HG03571 (cell line): ENCODE measurements at regions not wholly inside any gene's neighbourhood (a gene's known extent, or its start where the extent isn't known, plus 50 kb on each side); places are given as distances from the start of the nearest gene placed in this dataset.
"Not testable (repeated sequence)": the region's sequence is repeated elsewhere in the genome, so short reads cannot be mapped to it uniquely, and the experiment has no call there.

Source experiments
- ATAC-seq: cut with Tn5 transposase; IDR thresholded peaks from one replicate; pipeline ENCODE4 v1.9.1; 2021; ENCODE audit not compliant: unreplicated experiment

- no peak for ATAC-seq
Observed at GRCh38 chr21:22691658-22692057, 1693.4 kb downstream of the NCAM2 start.

- ATAC-seq = no peak
Observed at GRCh38 chr21:22703521-22703920, 1705.3 kb downstream of the NCAM2 start.

- ATAC-seq = no peak
Observed at GRCh38 chr21:22710721-22711120, 1712.5 kb downstream of the NCAM2 start.

GRCh38 chr21:22711636-22712035, 1713.4 kb downstream of the NCAM2 start:
- no peak for ATAC-seq

- ATAC-seq = peak; percentile 51
Observed at GRCh38 chr21:22725436-22725835, 1727.2 kb downstream of the NCAM2 start.

- no peak for ATAC-seq
Observed at GRCh38 chr21:22728091-22728490, 1729.9 kb downstream of the NCAM2 start.

GRCh38 chr21:22743085-22743484, 1744.9 kb downstream of the NCAM2 start:
- ATAC-seq = no peak

GRCh38 chr21:22754746-22755145, 1756.5 kb downstream of the NCAM2 start:
- no peak for ATAC-seq

- no peak for ATAC-seq
Observed at GRCh38 chr21:22758478-22758877, 1760.3 kb downstream of the NCAM2 start.

- ATAC-seq = no peak
Observed at GRCh38 chr21:22762463-22762862, 1764.3 kb downstream of the NCAM2 start.

- no peak for ATAC-seq
Observed at GRCh38 chr21:22763442-22763841, 1765.2 kb downstream of the NCAM2 start.

- no peak for ATAC-seq
Observed at GRCh38 chr21:22764222-22764621, 1766.0 kb downstream of the NCAM2 start.

- ATAC-seq = no peak
Observed at GRCh38 chr21:22791376-22791775, 1793.2 kb downstream of the NCAM2 start.

- ATAC-seq = no peak
Observed at GRCh38 chr21:22791986-22792560, 1793.9 kb downstream of the NCAM2 start.

GRCh38 chr21:22795091-22795490, 1796.9 kb downstream of the NCAM2 start:
- ATAC-seq = no peak

- no peak for ATAC-seq
Observed at GRCh38 chr21:22795644-22796043, 1797.4 kb downstream of the NCAM2 start.

GRCh38 chr21:22796147-22796546, 1797.9 kb downstream of the NCAM2 start:
- no peak for ATAC-seq

- no peak for ATAC-seq
Observed at GRCh38 chr21:22804151-22804550, 1805.9 kb downstream of the NCAM2 start.

GRCh38 chr21:22806278-22806677, 1808.1 kb downstream of the NCAM2 start:
- ATAC-seq = no peak

- ATAC-seq = no peak
Observed at GRCh38 chr21:22813201-22813600, 1815.0 kb downstream of the NCAM2 start.

- ATAC-seq = not testable (repeated sequence)
Observed at GRCh38 chr21:22818681-22819485, 1820.7 kb downstream of the NCAM2 start.

- no peak for ATAC-seq
Observed at GRCh38 chr21:22827422-22827821, 1829.2 kb downstream of the NCAM2 start.

GRCh38 chr21:22842875-22843274, 1844.7 kb downstream of the NCAM2 start:
- ATAC-seq = no peak
